Large intestine (tissue), 3 donors: ENCODE measurements at regions not wholly inside any gene's neighbourhood (a gene's known extent, or its start where the extent isn't known, plus 50 kb on each side); places are given as distances from the start of the nearest gene placed in this dataset.
A peak's percentile ranks its signal among the peaks of the same experiment; 100 is the strongest.
"Not testable (repeated sequence)": the region's sequence is repeated elsewhere in the genome, so short reads cannot be mapped to it uniquely, and the experiment has no call there.

ENCODE experiments used
- DNase-seq, 2 donors: peaks; one replicate each; pipeline versions ENCODE4 v3.0.0 to v3.0.0-alpha.2; 2013
- H3K27ac ChIP-seq: one replicate; pipeline ENCODE4 v1.5.1; 2013; ENCODE audit warnings: low read length
- H3K27me3 ChIP-seq: 2 replicates; pipeline ENCODE4 v1.6.1; 2013; ENCODE audit warnings: low read length; ENCODE audit not compliant: control insufficient read depth, insufficient read depth
- H3K36me3 ChIP-seq: 2 replicates; pipeline ENCODE4 v1.6.1; 2013; ENCODE audit warnings: low read length; ENCODE audit not compliant: control insufficient read depth, insufficient read depth
- H3K4me1 ChIP-seq: one replicate; pipeline ENCODE4 v1.6.1; 2013; ENCODE audit warnings: low read length; ENCODE audit not compliant: control insufficient read depth, insufficient read depth
- H3K4me3 ChIP-seq: one replicate; pipeline ENCODE4 v1.5.1; 2013; ENCODE audit warnings: low read length
- H3K9me3 ChIP-seq: one replicate; pipeline ENCODE4 v1.6.1; 2013; ENCODE audit warnings: mild to moderate bottlenecking, low read depth, low read length, moderate library complexity; ENCODE audit not compliant: control insufficient read depth
- WGBS: methylation state at CpG from one replicate; pipeline ENCODE4 v1.1.5; 2013; ENCODE audit warnings: low lambda C conversion rate; ENCODE audit not compliant: insufficient coverage; 5-methylcytosine and 5-hydroxymethylcytosine counted together

DNA sequence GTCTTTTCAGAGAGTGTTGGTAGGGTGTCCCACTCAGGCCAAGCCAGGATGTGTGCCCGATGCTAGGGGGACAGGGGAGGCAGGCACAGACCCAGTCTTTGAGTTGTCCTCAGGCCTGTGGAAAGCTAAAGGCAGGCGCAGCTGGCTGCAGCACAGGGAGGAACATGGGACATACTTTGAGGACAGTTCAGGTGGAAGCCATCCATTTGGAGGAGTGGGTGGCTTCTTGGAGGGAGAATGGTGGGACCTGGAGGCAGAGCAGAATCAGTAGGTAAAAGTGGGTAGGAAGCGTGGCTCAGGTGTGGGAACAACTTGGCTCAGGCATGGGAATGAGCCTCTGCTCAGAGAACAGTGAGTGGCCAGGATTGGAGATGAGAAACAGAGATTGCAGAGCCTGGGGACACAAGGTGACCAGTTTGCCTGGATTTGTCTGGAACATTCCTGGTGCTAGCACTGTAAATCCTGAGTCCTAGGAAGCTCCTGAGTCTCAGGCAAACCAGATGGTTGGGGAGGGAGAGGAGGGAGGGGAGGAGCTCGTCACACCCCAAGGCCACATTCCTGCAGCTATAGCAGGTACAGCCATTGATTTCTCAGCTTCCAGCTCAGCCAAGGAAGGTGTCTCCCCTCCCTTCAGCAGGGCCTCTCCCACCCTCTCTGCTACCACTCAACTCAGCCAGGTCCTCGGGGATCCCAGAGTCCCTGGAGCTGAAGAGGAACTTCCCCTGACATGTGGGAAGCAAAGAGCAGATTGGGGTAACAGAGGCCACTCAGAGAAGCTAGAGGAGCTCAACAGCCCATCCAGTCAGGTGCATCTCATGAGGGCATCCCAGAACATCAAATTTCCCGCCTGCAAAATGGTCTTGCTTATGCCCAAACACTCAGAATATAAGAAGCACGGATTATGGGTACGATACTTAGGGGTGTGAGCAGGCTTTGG, 65.2 kb upstream of the TINAGL1 start:
- Histone ChIP-seq H3K27ac (peak overlapping the region; percentile 39), H3K9me3 (peaks cover 9% of the 10 kb centered on the region), H3K27me3 (no peaks in the 10 kb centered on the region), H3K4me3 (no peak overlapping the region), H3K36me3 (no peaks in the 10 kb centered on the region), H3K4me1 (peaks cover 48% of the 10 kb centered on the region)
- WGBS: no CpG with 5 or more reads among the region's 8 CpGs
- DNase-seq: peak; percentile 65 to 73

DNA sequence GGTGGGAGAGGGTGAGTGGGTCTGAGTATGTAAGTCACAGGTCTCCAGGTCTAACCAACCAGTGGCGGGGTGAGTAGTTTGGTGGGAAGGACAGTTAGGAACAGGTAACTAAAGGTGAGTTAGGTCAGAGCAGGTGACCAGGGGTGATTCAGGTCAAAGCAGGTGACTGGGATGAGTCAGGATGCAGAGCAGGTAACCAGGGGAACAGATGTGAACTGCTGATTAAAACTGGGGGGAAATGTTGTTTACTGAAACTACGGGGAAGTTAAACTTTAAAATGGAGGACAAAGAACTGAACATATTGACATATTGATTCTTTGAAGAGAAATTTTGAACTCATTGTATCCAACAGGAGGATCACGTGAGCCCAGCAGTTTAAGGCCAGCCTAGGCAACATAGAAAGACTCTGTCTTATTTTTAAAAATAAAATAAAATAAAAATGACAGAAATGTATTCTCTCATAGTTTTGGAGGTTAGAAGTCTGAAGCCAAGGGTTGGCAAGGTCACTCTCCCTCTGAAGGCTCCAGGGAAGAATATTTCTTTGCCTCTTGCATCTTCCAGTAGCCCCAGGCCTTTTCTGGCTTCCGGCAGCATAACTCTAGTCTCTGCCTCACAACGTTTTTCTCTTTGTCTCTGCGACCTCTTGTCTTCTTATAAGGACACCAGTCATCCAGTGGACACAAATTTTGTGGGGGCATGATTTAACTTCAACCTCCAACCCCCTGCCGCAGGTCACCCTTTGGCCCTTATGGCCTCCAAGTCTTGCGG, 64.3 kb upstream of the TINAGL1 start:
- Histone ChIP-seq H3K4me1 (peaks cover 48% of the 10 kb centered on the region), H3K27me3 (no peaks in the 10 kb centered on the region), H3K4me3 (no peak overlapping the region), H3K36me3 (no peaks in the 10 kb centered on the region), H3K27ac (peak overlapping the region; percentile 39), H3K9me3 (peaks cover 9% of the 10 kb centered on the region)
- 57% methylated on average over 3 of the region's 8 CpGs for WGBS
- peak in 1 of 2 donors; percentile 62 for DNase-seq

DNA sequence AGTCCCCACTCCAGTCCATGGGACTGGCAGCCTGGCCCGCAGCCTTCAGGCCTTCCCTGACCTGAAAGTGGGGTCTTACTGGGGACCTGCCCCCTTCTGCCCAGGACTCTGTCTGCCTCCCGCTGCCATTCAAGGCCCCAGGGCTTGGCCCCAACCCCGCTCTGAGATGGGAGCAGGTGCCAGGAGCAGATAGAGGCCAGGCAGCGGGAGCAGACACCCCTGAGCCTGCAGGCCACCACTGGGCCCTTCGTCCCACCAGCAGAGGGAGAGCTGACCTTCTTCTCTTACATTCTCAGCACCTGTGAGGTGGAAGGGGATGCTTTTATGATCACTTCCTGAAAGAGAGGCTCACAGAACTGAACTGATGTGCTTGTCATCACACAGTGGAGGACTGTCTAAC, 62.2 kb upstream of the TINAGL1 start:
- peaks cover 9% of the 10 kb centered on the region for H3K9me3 ChIP-seq
- no peaks in the 10 kb centered on the region for H3K36me3 ChIP-seq
- no peak for DNase-seq
- H3K4me3 ChIP-seq: no peak overlapping the region
- H3K4me1 ChIP-seq: peaks cover 33% of the 10 kb centered on the region
- H3K27ac ChIP-seq: no peak overlapping the region
- no peaks in the 10 kb centered on the region for H3K27me3 ChIP-seq
- WGBS: no CpG with 5 or more reads among the region's 5 CpGs

DNA sequence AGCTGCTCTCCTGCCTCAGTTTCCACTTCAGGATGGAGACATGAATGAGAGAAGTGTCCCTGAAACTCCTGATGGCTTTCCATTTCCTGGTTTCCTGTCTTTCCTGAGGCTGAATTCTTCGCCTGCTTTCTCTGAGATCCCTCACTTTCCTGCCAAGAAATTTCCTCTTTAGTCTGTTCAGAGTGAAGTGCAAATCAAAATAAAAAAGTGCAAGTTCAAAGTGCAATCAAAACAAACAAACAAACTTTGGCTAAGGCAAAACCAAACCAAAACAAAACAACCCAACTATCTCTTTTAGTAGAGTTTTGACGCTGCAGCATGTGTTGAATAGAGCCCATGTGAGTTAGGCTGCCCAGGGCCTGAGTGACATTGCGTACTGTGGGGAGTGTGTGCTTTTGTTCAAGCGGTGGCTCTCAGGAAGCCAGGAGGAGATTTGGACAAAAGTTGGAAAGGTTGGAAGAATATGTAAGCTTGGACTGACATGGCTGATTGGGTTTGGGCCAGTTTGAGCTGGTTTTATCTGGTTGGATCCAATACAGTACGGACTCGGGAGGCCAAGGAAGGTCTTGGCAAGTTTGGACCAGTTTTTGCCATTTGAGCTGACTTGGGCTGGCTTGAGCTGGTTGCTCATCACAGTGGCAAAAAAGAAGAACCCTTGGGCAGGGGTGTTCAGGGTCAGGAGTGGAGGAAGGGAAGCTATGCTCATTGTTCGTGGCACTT, 61.1 kb upstream of the TINAGL1 start:
- 80% methylated on average over 1 of the region's 7 CpGs for WGBS
- H3K27ac ChIP-seq: no peak overlapping the region
- no peaks in the 10 kb centered on the region for H3K36me3 ChIP-seq

DNA sequence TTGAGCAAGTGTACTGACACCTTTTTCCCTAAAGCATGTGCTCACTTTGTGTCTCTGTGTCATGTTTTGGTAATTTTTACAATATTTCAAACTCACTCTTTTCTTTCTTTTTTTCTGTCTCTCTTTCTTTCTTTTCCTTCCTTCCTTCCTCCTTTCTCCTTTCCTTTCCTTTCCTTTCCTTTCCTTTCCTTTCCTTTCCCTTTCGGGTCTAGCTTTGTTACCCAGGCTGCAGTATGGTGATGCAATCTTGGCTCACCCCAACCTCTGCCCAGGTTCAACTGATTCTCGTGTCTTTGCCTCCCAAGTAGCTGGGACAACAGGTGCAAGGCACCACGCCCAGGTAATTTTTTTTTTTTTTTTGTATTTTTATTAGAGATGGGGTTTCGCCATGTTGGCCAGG, 60.4 kb upstream of the TINAGL1 start:
- Histone ChIP-seq H3K9me3 (peaks cover 9% of the 10 kb centered on the region), H3K4me1 (peaks cover 19% of the 10 kb centered on the region), H3K27ac (no peak overlapping the region), H3K4me3 (no peak overlapping the region), H3K27me3 (no peaks in the 10 kb centered on the region), H3K36me3 (no peaks in the 10 kb centered on the region)
- no peak for DNase-seq
- WGBS: 100% methylated on average over 1 of the region's 4 CpGs

More for the DNA sequence above, 61.1 kb upstream of the TINAGL1 start:
- no peaks in the 10 kb centered on the region for H3K27me3 ChIP-seq
- H3K9me3 ChIP-seq: peaks cover 9% of the 10 kb centered on the region
- no peak for DNase-seq
- H3K4me1 ChIP-seq: peaks cover 23% of the 10 kb centered on the region
- no peak overlapping the region for H3K4me3 ChIP-seq

DNA sequence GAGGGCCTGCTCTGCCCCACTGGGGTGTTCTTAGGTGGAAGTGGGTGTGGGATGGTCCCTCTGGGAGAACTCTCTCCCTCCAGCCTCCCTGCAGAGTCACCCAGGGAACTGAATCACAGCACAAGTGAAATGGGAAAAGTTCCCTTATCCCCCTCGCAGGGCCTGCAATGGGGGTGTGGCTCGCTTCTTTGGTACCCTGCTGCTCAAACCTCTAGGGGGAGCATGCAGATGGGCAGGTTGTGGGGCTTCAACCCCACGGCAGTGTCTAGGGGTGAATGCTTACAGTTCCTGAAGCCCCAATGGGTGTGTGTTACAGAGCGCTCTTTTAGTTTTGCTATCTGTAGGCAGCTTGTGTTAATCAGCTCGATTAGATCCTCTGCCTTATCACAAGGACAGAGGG, 59.0 kb upstream of the TINAGL1 start:
- no peak overlapping the region for H3K4me3 ChIP-seq
- H3K27ac ChIP-seq: no peak overlapping the region
- H3K4me1 ChIP-seq: peaks cover 5% of the 10 kb centered on the region
- H3K36me3 ChIP-seq: no peaks in the 10 kb centered on the region
- no CpG with 5 or more reads among the region's 5 CpGs for WGBS
- H3K9me3 ChIP-seq: peaks cover 9% of the 10 kb centered on the region
- DNase-seq: no peak
- no peaks in the 10 kb centered on the region for H3K27me3 ChIP-seq

DNA sequence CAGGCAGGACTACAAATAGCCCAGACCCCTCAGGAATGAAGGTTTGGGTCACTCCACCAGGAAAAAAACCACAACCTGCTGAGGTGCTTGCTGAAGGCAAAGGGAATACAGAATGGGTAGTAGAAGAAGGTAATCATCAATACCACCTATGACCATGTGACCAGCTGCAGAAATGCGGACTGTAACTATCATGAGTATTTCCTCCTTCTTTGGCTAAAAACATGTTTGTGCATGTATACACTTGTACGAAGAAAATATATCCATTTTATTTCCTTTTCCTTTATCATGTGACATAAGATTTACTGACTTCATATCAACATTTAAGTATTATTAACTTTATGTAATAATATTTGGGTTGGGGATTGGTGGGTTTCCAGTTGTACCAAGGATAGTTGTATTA, 58.3 kb upstream of the TINAGL1 start:
- not testable (repeated sequence) for H3K27ac ChIP-seq, H3K9me3 ChIP-seq, H3K36me3 ChIP-seq, H3K4me3 ChIP-seq, DNase-seq, H3K27me3 ChIP-seq, H3K4me1 ChIP-seq
- 100% methylated on average over 1 of the region's 2 CpGs for WGBS

DNA sequence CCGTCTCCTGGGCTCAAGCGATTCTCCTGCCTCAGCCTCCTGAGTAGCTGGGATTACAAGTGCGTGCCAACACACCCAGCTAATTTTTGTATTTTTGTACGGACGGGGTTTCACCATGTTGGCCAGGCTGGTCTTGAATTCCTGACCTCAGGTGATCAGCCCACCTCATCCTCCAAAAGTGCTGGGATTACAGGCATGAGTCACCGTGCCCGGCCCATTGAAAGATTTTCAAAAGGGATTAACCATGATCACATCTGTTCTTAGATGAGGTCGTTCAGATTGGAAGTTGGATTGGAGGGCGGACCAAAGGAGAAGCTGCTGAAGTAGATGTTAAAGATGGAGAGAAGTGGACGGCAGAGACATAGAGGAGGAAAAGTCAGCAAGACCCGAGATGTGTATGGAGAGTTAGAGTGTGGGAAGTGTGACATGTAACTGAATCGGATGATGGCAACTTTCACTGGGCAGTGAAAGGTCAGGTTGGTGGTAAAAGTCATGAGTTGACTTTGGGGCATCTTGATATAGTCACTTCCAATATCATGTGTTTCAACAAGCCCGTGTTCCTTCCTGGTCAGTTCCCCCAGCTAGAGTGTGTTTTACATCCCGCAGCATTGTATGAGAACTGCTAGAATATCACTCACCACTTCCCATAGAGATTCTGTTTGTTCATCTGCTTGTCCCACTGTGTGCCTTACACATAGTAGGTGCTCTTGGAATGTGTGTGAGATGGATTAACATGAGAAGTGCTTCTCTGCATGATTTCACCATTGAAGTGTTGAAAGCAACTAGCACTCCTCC, 54.4 kb upstream of the TINAGL1 start:
- no peak overlapping the region for H3K27ac ChIP-seq
- H3K4me3 ChIP-seq: no peak overlapping the region
- no peaks in the 10 kb centered on the region for H3K9me3 ChIP-seq
- no peaks in the 10 kb centered on the region for H3K27me3 ChIP-seq
- WGBS: 70% methylated on average over 2 of the region's 14 CpGs
- H3K4me1 ChIP-seq: peaks cover 12% of the 10 kb centered on the region
- DNase-seq: no peak
- H3K36me3 ChIP-seq: no peaks in the 10 kb centered on the region

DNA sequence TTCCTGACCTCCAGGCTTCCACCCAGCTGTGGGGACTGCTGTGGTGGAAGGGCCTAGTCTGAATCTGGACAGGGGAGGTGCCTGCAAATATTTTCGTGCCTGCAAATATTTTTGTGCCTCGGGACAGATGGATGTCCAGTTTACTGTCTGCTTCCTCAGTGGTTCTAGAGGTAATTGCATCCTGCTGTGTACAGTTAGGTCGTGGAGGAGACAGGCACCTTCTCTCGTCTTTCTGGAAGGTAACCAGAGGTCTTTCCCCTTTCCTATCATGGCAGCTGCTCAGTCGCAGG, 53.8 kb upstream of the TINAGL1 start:
- Histone ChIP-seq H3K36me3 (no peaks in the 10 kb centered on the region), H3K27ac (no peak overlapping the region), H3K9me3 (no peaks in the 10 kb centered on the region), H3K27me3 (no peaks in the 10 kb centered on the region), H3K4me3 (no peak overlapping the region), H3K4me1 (peaks cover 12% of the 10 kb centered on the region)
- no peak for DNase-seq
- no CpG with 5 or more reads among the region's 5 CpGs for WGBS

DNA sequence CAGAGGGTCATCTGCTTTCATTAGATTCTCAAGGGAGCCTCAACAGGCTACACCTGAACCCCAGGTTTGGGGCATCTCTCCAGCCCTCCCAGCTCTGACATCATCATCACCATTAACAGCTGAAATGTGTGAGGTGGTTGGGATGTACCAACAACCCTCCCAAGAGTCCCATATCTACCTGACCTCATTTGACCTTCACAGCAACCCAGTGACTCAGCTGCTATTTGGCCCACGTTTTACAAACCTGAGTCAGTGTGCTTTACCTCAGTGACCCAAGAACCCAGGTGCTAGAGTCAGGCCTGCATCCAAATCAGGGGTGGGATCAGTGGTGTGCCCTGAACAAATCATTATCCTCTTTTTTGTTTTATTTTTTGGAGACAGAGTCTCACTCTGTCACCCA, 53.3 kb upstream of the TINAGL1 start:
- no peaks in the 10 kb centered on the region for H3K36me3 ChIP-seq
- no peak for DNase-seq
- H3K27me3 ChIP-seq: no peaks in the 10 kb centered on the region
- no peak overlapping the region for H3K27ac ChIP-seq
- no peak overlapping the region for H3K4me3 ChIP-seq
- no peaks in the 10 kb centered on the region for H3K9me3 ChIP-seq
- peaks cover 12% of the 10 kb centered on the region for H3K4me1 ChIP-seq
- WGBS: no CpG with 5 or more reads among the region's 1 CpG
